ENCODE measurements at regions not wholly inside any gene's neighbourhood (a gene's known extent, or its start where the extent isn't known, plus 50 kb on each side); places are given as distances from the start of the nearest gene placed in this dataset.

DNA sequence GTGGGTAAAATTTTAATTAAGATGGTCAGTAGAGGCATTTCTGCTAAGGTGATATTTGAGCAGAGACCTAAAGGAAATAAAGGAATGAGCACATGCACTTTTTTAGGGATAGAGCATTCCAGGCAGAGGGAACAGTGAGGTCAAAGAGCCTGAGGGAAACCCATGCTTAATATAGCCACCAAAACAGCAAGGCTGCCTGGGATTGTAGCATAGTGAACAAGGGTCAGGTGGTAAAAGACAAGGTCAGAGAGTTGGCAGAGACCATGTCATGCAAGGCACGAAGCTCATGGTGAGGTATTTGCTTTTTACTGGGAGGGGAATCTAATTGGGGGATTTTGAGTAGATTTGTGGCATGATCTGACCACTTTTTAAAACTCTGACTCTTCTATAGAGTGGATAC is 344.6 kb upstream of the LRRC7 start:
- Histone ChIP-seq H3K27ac (no peak overlapping the region), H3K27me3 (ENCODE audit: insufficient read depth in 3 of 3, low read length in 2 of 3) (no peaks in the 10 kb centered on the region), H3K9me3 (no peaks in the 10 kb centered on the region), H3K36me3 (ENCODE audit: insufficient read depth in 1 of 2, low read depth in 1 of 2) (no peaks in the 10 kb centered on the region), H3K4me1 (no peaks in the 10 kb centered on the region), H3K4me3 (no peak overlapping the region)
- TF ChIP-seq, protein P1, sequence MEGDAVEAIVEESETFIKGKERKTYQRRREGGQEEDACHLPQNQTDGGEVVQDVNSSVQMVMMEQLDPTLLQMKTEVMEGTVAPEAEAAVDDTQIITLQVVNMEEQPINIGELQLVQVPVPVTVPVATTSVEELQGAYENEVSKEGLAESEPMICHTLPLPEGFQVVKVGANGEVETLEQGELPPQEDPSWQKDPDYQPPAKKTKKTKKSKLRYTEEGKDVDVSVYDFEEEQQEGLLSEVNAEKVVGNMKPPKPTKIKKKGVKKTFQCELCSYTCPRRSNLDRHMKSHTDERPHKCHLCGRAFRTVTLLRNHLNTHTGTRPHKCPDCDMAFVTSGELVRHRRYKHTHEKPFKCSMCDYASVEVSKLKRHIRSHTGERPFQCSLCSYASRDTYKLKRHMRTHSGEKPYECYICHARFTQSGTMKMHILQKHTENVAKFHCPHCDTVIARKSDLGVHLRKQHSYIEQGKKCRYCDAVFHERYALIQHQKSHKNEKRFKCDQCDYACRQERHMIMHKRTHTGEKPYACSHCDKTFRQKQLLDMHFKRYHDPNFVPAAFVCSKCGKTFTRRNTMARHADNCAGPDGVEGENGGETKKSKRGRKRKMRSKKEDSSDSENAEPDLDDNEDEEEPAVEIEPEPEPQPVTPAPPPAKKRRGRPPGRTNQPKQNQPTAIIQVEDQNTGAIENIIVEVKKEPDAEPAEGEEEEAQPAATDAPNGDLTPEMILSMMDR (IDR thresholded peaks at IDR 0.05): no peak
- no peak for DNase-seq
- no peak for ATAC-seq
- intact Hi-C loops (cut with DNase I): no loop called here
- 13 to 44% (median 26%) methylated on average over 1 of the region's 1 CpG for WGBS, 3 donors

DNA sequence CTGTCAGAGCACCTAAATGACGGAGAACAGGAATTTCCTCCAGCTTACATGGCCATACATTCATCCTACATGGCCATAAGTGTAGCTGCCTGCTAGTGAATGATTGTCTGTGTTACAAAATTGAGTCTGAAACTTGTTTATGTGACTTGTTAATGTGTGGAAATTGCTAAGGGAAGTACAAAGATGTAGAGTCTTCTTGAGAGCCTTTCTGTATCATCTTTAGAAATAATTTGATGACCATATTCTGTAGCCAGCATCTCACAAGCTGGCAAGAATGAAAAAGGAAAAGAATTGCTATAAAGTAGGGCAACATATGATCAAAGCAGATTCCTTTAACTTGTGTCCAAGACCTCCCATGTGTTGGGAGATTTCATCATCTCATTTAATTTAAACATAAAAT is 339.2 kb upstream of the LRRC7 start:
- DNase-seq (no peak), ATAC-seq (no peak)
- H3K27me3 ChIP-seq (ENCODE audit: insufficient read depth in 3 of 3, low read length in 2 of 3): no peaks in the 10 kb centered on the region
- no peak overlapping the region for H3K27ac ChIP-seq
- no peaks in the 10 kb centered on the region for H3K4me1 ChIP-seq
- WGBS, 3 donors: 0% methylated on average over 1 of the region's 1 CpG
- intact Hi-C loops (cut with DNase I): no loop called here
- no peaks in the 10 kb centered on the region for H3K9me3 ChIP-seq
- TF ChIP-seq, protein P1 (IDR thresholded peaks at IDR 0.05): no peak
- H3K4me3 ChIP-seq: no peak overlapping the region
- no peaks in the 10 kb centered on the region for H3K36me3 ChIP-seq (ENCODE audit: insufficient read depth in 1 of 2, low read depth in 1 of 2)

DNA sequence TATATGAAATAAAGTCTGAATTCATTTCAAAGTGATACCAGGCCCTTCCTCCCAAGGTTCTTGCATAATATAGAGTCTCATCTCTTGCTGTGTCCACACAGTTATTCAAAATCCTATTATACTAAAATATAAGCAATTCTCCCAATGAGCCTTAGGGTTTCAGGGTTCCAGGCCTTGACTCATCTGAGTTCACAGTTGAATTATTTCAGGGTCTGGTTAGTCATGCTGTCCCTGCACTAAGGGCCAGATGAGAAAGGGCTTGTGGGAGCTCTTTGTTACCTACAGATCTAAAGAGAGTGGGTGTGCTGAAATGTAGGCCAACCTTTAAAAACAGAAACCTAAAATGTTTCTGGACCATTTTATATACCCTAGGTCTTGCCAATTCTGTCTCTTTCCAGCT is 337.5 kb upstream of the LRRC7 start:
- Histone ChIP-seq H3K36me3 (ENCODE audit: insufficient read depth in 1 of 2, low read depth in 1 of 2) (no peaks in the 10 kb centered on the region), H3K4me1 (no peaks in the 10 kb centered on the region), H3K9me3 (no peaks in the 10 kb centered on the region), H3K27ac (no peak overlapping the region), H3K27me3 (ENCODE audit: insufficient read depth in 3 of 3, low read length in 2 of 3) (no peaks in the 10 kb centered on the region), H3K4me3 (no peak overlapping the region)
- intact Hi-C loops (cut with DNase I): no loop called here
- ATAC-seq: no peak
- TF ChIP-seq, protein P1 (IDR thresholded peaks at IDR 0.05): no peak
- no peak for DNase-seq

DNA sequence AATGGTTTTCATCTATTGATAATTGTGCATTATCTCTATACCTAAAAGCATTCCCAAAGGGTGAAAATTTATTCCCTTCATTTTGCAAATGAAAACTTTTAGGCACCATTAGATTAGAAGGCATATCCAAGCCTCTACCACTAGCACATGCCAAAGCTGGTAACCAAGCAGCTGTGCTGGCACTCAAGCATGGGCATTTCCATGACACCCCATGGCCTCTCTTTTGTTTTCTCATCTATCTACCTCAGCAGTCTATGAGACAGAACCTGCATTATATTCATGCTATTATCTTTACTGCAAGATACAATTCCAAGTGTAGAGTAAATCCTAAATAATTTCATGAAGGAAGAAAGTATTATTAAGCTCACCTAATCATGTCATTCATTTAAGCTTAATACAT is 334.3 kb upstream of the LRRC7 start:
- DNase-seq (no peak), ATAC-seq (no peak)
- intact Hi-C loops (cut with DNase I): no loop called here
- TF ChIP-seq, protein P1 (IDR thresholded peaks at IDR 0.05): no peak
- Histone ChIP-seq H3K9me3 (no peaks in the 10 kb centered on the region), H3K27ac (no peak overlapping the region), H3K4me3 (no peak overlapping the region), H3K27me3 (ENCODE audit: insufficient read depth in 3 of 3, low read length in 2 of 3) (no peaks in the 10 kb centered on the region), H3K4me1 (no peaks in the 10 kb centered on the region), H3K36me3 (ENCODE audit: insufficient read depth in 1 of 2, low read depth in 1 of 2) (no peaks in the 10 kb centered on the region)

DNA sequence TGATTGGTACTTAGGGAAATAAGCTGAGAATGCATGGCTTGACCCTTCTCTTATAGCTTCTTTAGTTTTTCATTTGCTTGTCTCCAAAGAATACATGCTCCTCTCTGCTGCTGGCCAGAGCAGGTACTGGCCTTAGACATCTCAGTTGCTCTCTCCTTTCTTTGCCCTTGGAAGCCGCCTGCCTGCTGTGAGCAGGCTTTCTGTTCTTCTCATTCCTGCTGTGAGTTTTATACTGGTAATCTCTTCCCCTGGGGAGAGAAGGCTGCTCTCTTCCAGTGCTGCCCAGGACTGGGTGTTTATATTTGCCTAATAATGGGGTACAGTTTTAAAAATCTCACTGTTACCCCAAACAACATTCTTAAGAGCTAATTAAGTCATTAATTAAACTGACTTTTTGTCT is 323.5 kb upstream of the LRRC7 start:
- WGBS, 3 donors: 69 to 83% (median 74%) methylated on average over 1 of the region's 1 CpG
- no peak overlapping the region for H3K4me3 ChIP-seq
- no peaks in the 10 kb centered on the region for H3K9me3 ChIP-seq
- TF ChIP-seq, protein P1 (IDR thresholded peaks at IDR 0.05): no peak
- H3K27ac ChIP-seq: no peak overlapping the region
- ATAC-seq (no peak), DNase-seq (no peak)
- intact Hi-C loops (cut with DNase I): no loop called here
- H3K36me3 ChIP-seq (ENCODE audit: insufficient read depth in 1 of 2, low read depth in 1 of 2): no peaks in the 10 kb centered on the region
- no peaks in the 10 kb centered on the region for H3K4me1 ChIP-seq
- H3K27me3 ChIP-seq (ENCODE audit: insufficient read depth in 3 of 3, low read length in 2 of 3): no peaks in the 10 kb centered on the region

All from psoas muscle (tissue), 7 donors.